ENCODE measurements at regions not wholly inside any gene's neighbourhood (a gene's known extent, or its start where the extent isn't known, plus 50 kb on each side); places are given as distances from the start of the nearest gene placed in this dataset.
"Not testable (repeated sequence)": the region's sequence is repeated elsewhere in the genome, so short reads cannot be mapped to it uniquely, and the experiment has no call there.

GRCh38 chr12:62192180-62192902 is 67.9 kb upstream of the USP15 start:
- no peak overlapping the region for H3K27ac Mint-ChIP-seq
- H3K36me3 Mint-ChIP-seq, result no peaks in the 10 kb centered on the region
- no peaks in the 10 kb centered on the region for H3K9me3 Mint-ChIP-seq
- ATAC-seq, result peak; percentile 90
- H3K4me1 Mint-ChIP-seq, result peaks cover 22% of the 10 kb centered on the region
- DNase-seq (ENCODE audit: low spot score in 2 of 2), result peak; percentile 4 to 67
- H3K4me3 Mint-ChIP-seq, result peak overlapping the region; percentile 72

- ATAC-seq, result no peak
- H3K4me1 Mint-ChIP-seq, result peaks cover 22% of the 10 kb centered on the region
- no peaks in the 10 kb centered on the region for H3K9me3 Mint-ChIP-seq
- no peaks in the 10 kb centered on the region for H3K36me3 Mint-ChIP-seq
- no peak for DNase-seq (ENCODE audit: low spot score in 2 of 2)
- H3K27ac Mint-ChIP-seq, result no peak overlapping the region
- peak overlapping the region; percentile 72 for H3K4me3 Mint-ChIP-seq
Observed at GRCh38 chr12:62192903-62193250, 67.3 kb upstream of the USP15 start.

- no peak for DNase-seq (ENCODE audit: low spot score in 2 of 2)
- peaks cover 22% of the 10 kb centered on the region for H3K4me1 Mint-ChIP-seq
- no peak overlapping the region for H3K4me3 Mint-ChIP-seq
- no peaks in the 10 kb centered on the region for H3K9me3 Mint-ChIP-seq
- ATAC-seq, result no peak
- H3K27ac Mint-ChIP-seq, result no peak overlapping the region
- no peaks in the 10 kb centered on the region for H3K36me3 Mint-ChIP-seq
Observed at GRCh38 chr12:62194031-62194430, 66.2 kb upstream of the USP15 start.

GRCh38 chr12:62194616-62195015 is 65.6 kb upstream of the USP15 start:
- Mint-ChIP-seq H3K36me3 (no peaks in the 10 kb centered on the region), H3K4me3 (no peak overlapping the region), H3K4me1 (peaks cover 22% of the 10 kb centered on the region), H3K9me3 (peaks cover 3% of the 10 kb centered on the region), H3K27ac (no peak overlapping the region)
- no peak for DNase-seq (ENCODE audit: low spot score in 2 of 2)
- no peak for ATAC-seq

- ATAC-seq, result no peak
- H3K4me1 Mint-ChIP-seq, result peaks cover 16% of the 10 kb centered on the region
Observed at GRCh38 chr12:62196146-62196545, 64.1 kb upstream of the USP15 start.

GRCh38 chr12:62202861-62203260 is 57.3 kb upstream of the USP15 start:
- not testable (repeated sequence) for H3K27ac Mint-ChIP-seq; H3K4me3 Mint-ChIP-seq; H3K36me3 Mint-ChIP-seq; DNase-seq (ENCODE audit: low spot score in 2 of 2); H3K4me1 Mint-ChIP-seq; ATAC-seq
- peaks cover 25% of the 10 kb centered on the region for H3K9me3 Mint-ChIP-seq

More at GRCh38 chr12:62196146-62196545, 64.1 kb upstream of the USP15 start:
- Mint-ChIP-seq H3K36me3 (no peaks in the 10 kb centered on the region), H3K9me3 (peaks cover 10% of the 10 kb centered on the region), H3K4me3 (no peak overlapping the region), H3K27ac (no peak overlapping the region)
- no peak for DNase-seq (ENCODE audit: low spot score in 2 of 2)

DNA sequence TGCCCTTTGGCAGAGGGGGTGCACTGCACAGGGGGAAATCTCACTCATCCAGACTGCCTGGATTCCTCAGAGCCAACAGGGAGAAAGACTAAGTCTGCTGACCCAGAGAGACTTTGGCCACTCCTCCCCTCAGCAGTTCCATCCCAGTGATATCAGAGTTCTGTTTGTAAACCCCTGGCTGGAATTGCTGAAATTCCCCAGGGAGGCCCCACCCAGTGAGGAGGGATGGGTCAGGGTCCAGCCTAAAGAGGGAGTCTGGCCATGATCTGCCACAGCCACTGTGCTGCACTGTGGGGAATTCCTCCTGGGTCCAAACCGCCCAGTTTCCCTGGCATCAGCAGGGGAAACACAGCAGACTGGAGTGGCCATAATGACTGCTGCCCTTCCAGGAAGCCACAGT is 54.9 kb upstream of the USP15 start:
- no peak for DNase-seq (ENCODE audit: low spot score in 2 of 2)
- no peak for ATAC-seq
- no peak overlapping the region for H3K27ac Mint-ChIP-seq
- H3K36me3 Mint-ChIP-seq, result no peaks in the 10 kb centered on the region
- H3K9me3 Mint-ChIP-seq, result peaks cover 22% of the 10 kb centered on the region
- H3K4me3 Mint-ChIP-seq, result no peak overlapping the region
- peaks cover 1% of the 10 kb centered on the region for H3K4me1 Mint-ChIP-seq

- Mint-ChIP-seq H3K4me1 (peaks cover 5% of the 10 kb centered on the region), H3K27ac (no peak overlapping the region), H3K4me3 (no peak overlapping the region), H3K36me3 (no peaks in the 10 kb centered on the region), H3K9me3 (peaks cover 14% of the 10 kb centered on the region)
- DNase-seq (ENCODE audit: low spot score in 2 of 2) (no peak), ATAC-seq (no peak)
Observed at GRCh38 chr12:62207248-62207647, 53.0 kb upstream of the USP15 start.
